ENCODE measurements at regions not wholly inside any gene's neighbourhood (a gene's known extent, or its start where the extent isn't known, plus 50 kb on each side); places are given as distances from the start of the nearest gene placed in this dataset.

DNA sequence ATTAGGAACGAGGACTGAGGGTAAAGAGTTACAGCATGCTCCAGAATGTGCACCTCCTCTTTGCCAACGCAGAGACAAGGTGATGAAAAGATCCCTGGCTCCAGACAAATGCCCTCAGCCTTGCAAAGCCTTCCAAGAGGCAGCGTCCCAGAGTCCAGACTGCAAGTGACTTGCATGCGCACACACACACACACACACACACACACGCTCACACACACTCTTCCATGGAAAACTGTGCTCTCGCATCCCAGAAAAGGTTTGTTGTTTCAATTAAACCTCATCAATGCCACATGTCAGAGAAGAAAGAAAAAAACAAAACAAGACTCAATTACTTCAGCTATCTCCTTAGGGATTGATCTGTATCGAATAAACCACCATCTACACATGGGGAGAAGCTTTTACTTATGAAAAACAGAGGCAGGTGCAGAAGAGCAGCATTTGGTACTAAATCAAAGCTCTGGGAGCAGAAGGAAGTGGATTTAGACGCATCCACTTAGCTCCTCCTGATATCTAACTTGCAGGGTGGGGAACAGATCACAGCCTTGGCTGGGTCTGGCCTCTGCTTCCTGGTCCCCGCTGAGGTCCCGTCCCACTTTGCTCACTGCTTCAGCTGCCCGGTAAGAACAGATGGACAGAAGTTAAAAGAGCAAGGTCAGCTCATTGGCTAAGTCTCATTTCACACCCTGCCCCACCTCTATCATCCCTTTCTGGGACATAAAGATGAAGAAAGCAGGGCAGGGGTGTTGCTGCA lies 249.8 kb upstream of the BLID start:
- H3K36me3 Mint-ChIP-seq: no peaks in the 10 kb centered on the region
- ATAC-seq (no peak), DNase-seq (no peak)
- Histone ChIP-seq H3K36me3 (ENCODE audit: control insufficient read depth, insufficient read depth, low read length) (no peaks in the 10 kb centered on the region), H3K4me3 (ENCODE audit: low read length) (no peak overlapping the region), H3K27ac (ENCODE audit: low read length) (no peak overlapping the region), H3K27me3 (ENCODE audit: control insufficient read depth, insufficient read depth, low read length) (no peaks in the 10 kb centered on the region), H3K4me1 (ENCODE audit: control insufficient read depth, insufficient read depth, low read length) (no peaks in the 10 kb centered on the region), H3K9me3 (ENCODE audit: control insufficient read depth, insufficient read depth, low read length) (no peaks in the 10 kb centered on the region)
- H3K4me1 Mint-ChIP-seq: no peaks in the 10 kb centered on the region
- TF ChIP-seq, protein P1, sequence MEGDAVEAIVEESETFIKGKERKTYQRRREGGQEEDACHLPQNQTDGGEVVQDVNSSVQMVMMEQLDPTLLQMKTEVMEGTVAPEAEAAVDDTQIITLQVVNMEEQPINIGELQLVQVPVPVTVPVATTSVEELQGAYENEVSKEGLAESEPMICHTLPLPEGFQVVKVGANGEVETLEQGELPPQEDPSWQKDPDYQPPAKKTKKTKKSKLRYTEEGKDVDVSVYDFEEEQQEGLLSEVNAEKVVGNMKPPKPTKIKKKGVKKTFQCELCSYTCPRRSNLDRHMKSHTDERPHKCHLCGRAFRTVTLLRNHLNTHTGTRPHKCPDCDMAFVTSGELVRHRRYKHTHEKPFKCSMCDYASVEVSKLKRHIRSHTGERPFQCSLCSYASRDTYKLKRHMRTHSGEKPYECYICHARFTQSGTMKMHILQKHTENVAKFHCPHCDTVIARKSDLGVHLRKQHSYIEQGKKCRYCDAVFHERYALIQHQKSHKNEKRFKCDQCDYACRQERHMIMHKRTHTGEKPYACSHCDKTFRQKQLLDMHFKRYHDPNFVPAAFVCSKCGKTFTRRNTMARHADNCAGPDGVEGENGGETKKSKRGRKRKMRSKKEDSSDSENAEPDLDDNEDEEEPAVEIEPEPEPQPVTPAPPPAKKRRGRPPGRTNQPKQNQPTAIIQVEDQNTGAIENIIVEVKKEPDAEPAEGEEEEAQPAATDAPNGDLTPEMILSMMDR (IDR thresholded peaks at IDR 0.05): no peak
- H3K9me3 Mint-ChIP-seq: no peaks in the 10 kb centered on the region
- no peak overlapping the region for H3K4me3 Mint-ChIP-seq
- no peak overlapping the region for H3K27ac Mint-ChIP-seq
- H3K27me3 Mint-ChIP-seq (ENCODE audit: low read depth in 2 of 2): peaks cover 0 to 3% of the 10 kb centered on the region in 2 donors
- WGBS (ENCODE audit: insufficient coverage): 79% methylated on average over 10 of the region's 11 CpGs
- intact Hi-C loops (cut with micrococcal nuclease): no loop called here

- Histone ChIP-seq H3K36me3 (ENCODE audit: control insufficient read depth, insufficient read depth, low read length) (no peaks in the 10 kb centered on the region), H3K9me3 (ENCODE audit: control insufficient read depth, insufficient read depth, low read length) (no peaks in the 10 kb centered on the region), H3K4me3 (ENCODE audit: low read length) (no peak overlapping the region), H3K4me1 (ENCODE audit: control insufficient read depth, insufficient read depth, low read length) (no peaks in the 10 kb centered on the region), H3K27me3 (ENCODE audit: control insufficient read depth, insufficient read depth, low read length) (no peaks in the 10 kb centered on the region), H3K27ac (ENCODE audit: low read length) (no peak overlapping the region)
- DNase-seq (no peak), ATAC-seq (no peak)
- Mint-ChIP-seq H3K27ac (no peak overlapping the region), H3K4me1 (no peaks in the 10 kb centered on the region), H3K9me3 (no peaks in the 10 kb centered on the region), H3K36me3 (no peaks in the 10 kb centered on the region), H3K4me3 (no peak overlapping the region), H3K27me3 (ENCODE audit: low read depth in 2 of 2) (peaks cover 0 to 3% of the 10 kb centered on the region in 2 donors)
- TF ChIP-seq, protein P1 (IDR thresholded peaks at IDR 0.05): no peak
- 85% methylated on average over 5 of the region's 5 CpGs for WGBS (ENCODE audit: insufficient coverage)
- intact Hi-C loops (cut with micrococcal nuclease): no loop called here
These were observed 247.3 kb upstream of the BLID start for GRCh38 chr11:122363296-122363695.

DNA sequence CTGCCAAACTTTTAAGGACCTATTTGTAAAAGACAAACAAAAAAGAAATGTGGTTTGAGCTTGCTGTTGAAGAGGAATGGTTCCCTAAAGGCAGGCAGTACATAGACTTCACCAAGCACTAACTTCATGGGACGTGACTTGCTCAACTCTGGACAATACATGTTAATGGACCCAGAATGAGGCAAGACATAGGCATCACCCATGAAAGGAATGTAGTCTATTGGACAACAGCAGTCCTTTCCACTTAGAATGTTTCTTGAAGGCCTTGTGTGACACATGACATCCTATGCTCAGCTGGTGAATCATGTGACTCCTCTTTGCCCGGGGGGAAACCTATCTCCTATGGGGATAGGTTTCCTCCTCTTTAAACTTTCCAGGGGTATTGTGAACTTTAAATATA lies 246.4 kb upstream of the BLID start:
- H3K9me3 Mint-ChIP-seq: no peaks in the 10 kb centered on the region
- no peak for DNase-seq

More for the DNA sequence above, 246.4 kb upstream of the BLID start:
- Mint-ChIP-seq H3K4me3 (no peak overlapping the region), H3K27me3 (ENCODE audit: low read depth in 2 of 2) (peaks cover 0 to 1% of the 10 kb centered on the region in 2 donors), H3K4me1 (no peaks in the 10 kb centered on the region), H3K27ac (no peak overlapping the region), H3K36me3 (no peaks in the 10 kb centered on the region)
- H3K27me3 ChIP-seq (ENCODE audit: control insufficient read depth, insufficient read depth, low read length): no peaks in the 10 kb centered on the region
- no peaks in the 10 kb centered on the region for H3K4me1 ChIP-seq (ENCODE audit: control insufficient read depth, insufficient read depth, low read length)
- 86% methylated on average over 2 of the region's 2 CpGs for WGBS (ENCODE audit: insufficient coverage)
- H3K36me3 ChIP-seq (ENCODE audit: control insufficient read depth, insufficient read depth, low read length): no peaks in the 10 kb centered on the region
- TF ChIP-seq, protein P1 (IDR thresholded peaks at IDR 0.05): no peak
- no peak for ATAC-seq
- no peaks in the 10 kb centered on the region for H3K9me3 ChIP-seq (ENCODE audit: control insufficient read depth, insufficient read depth, low read length)
- intact Hi-C loops (cut with micrococcal nuclease): no loop called here
- no peak overlapping the region for H3K27ac ChIP-seq (ENCODE audit: low read length)
- H3K4me3 ChIP-seq (ENCODE audit: low read length): no peak overlapping the region

All from natural killer cell (primary cell).